WTC11 (cell line): ENCODE measurements at regions not wholly inside any gene's neighbourhood (a gene's known extent, or its start where the extent isn't known, plus 50 kb on each side); places are given as distances from the start of the nearest gene placed in this dataset.

ENCODE experiments used
- ATAC-seq: fragments of 200-7000 bp; cut with Tn5 transposase; 2 replicates; pipeline ENCODE4 v1.10.0; 2021; ENCODE audit warnings: mild to moderate bottlenecking, moderate library complexity
- CTCF ChIA-PET: fragments of 300-600 bp; sonication (Branson Sonifier 250); formaldehyde crosslinking; loops from one replicate; lab custom pipeline; 2021; ENCODE audit warnings: antibody characterized with exemption; lab: Charles Lee
- POLR2A ChIA-PET: fragments of 350-600 bp; sonication (Branson Sonifier 250); formaldehyde crosslinking; loops from one replicate; lab custom pipeline; 2021; ENCODE audit warnings: antibody characterized with exemption; lab: Charles Lee
- DNase-seq: peaks from one replicate; pipeline ENCODE4 v3.0.0; 2021; ENCODE audit warnings: low spot score
- H3K27ac Mint-ChIP-seq: 2 replicates; pipeline ENCODE4 v1.8.0; 2021; ENCODE audit warnings: mixed read lengths
- H3K27me3 Mint-ChIP-seq: 2 replicates; pipeline ENCODE4 v1.8.0; 2021; ENCODE audit warnings: low read depth, mild to moderate bottlenecking, moderate library complexity, mixed read lengths
- H3K36me3 Mint-ChIP-seq: 2 replicates; pipeline ENCODE4 v1.8.0; 2021; ENCODE audit warnings: mixed read lengths
- H3K4me1 Mint-ChIP-seq: 2 replicates; pipeline ENCODE4 v1.8.0; 2022; ENCODE audit warnings: mixed read lengths
- H3K4me3 Mint-ChIP-seq: 2 replicates; pipeline ENCODE4 v1.8.0; 2021; ENCODE audit warnings: mild to moderate bottlenecking, moderate library complexity, mixed read lengths
- H3K9me3 Mint-ChIP-seq: 2 replicates; pipeline ENCODE4 v1.8.0; 2021; ENCODE audit warnings: mixed read lengths
- ARID4B ChIP-seq: sonication (generic); formaldehyde crosslinking; IDR thresholded peaks from 2 replicates; pipeline ENCODE4 v1.8.0; 2023; ENCODE audit warnings: missing genetic modification reagents, mild to moderate bottlenecking, borderline replicate concordance
- ATF3 ChIP-seq: sonication (generic); formaldehyde crosslinking; conservative IDR thresholded peaks from 2 replicates; pipeline ENCODE4 v1.8.1; 2022; ENCODE audit warnings: mild to moderate bottlenecking, missing genetic modification reagents
- ELF4 ChIP-seq: sonication (generic); formaldehyde crosslinking; IDR thresholded peaks from 2 replicates; pipeline ENCODE4 v1.8.1; 2022; ENCODE audit warnings: low read depth, mild to moderate bottlenecking, moderate library complexity, missing genetic modification reagents
- ESRRA ChIP-seq: sonication (generic); formaldehyde crosslinking; IDR thresholded peaks from 2 replicates; pipeline ENCODE4 v1.8.1; 2022; ENCODE audit warnings: mild to moderate bottlenecking, missing genetic modification reagents, borderline replicate concordance
- FOXJ3 ChIP-seq: sonication (generic); formaldehyde crosslinking; IDR thresholded peaks from 2 replicates; pipeline ENCODE4 v1.9.0; 2021; ENCODE audit warnings: missing genetic modification reagents, mild to moderate bottlenecking, borderline replicate concordance
- FOXP1 ChIP-seq: sonication (generic); formaldehyde crosslinking; IDR thresholded peaks from 2 replicates; pipeline ENCODE4 v1.8.0; 2022; ENCODE audit warnings: missing genetic modification reagents, mild to moderate bottlenecking, moderate library complexity, borderline replicate concordance
- NFATC4 ChIP-seq: fragments of 250-450 bp; sonication (Bioruptor Pico); IDR thresholded peaks from 2 replicates; pipeline ENCODE4 v1.9.0; 2021; ENCODE audit warnings: mild to moderate bottlenecking
- NFYB ChIP-seq: sonication (generic); formaldehyde crosslinking; conservative IDR thresholded peaks from 2 replicates; pipeline ENCODE4 v1.8.0; 2022; ENCODE audit warnings: low read depth, missing genetic modification reagents
- NR3C1 ChIP-seq: sonication (generic); formaldehyde crosslinking; conservative IDR thresholded peaks from 2 replicates; pipeline ENCODE4 v1.8.1; 2023; ENCODE audit warnings: low read depth, mild to moderate bottlenecking, missing genetic modification reagents
- PREB ChIP-seq: sonication (generic); formaldehyde crosslinking; IDR thresholded peaks from 2 replicates; pipeline ENCODE4 v1.8.1; 2022; ENCODE audit warnings: mild to moderate bottlenecking, missing genetic modification reagents, moderate library complexity, borderline replicate concordance
- SOX15 ChIP-seq: fragments of 250-450 bp; sonication (Bioruptor Pico); IDR thresholded peaks from 2 replicates; pipeline ENCODE4 v1.9.0; 2021; ENCODE audit warnings: mild to moderate bottlenecking
- SP1 ChIP-seq: sonication (generic); formaldehyde crosslinking; conservative IDR thresholded peaks from 2 replicates; pipeline ENCODE4 v1.8.1; 2022; ENCODE audit warnings: missing genetic modification reagents
- TEAD1 ChIP-seq: sonication (generic); formaldehyde crosslinking; IDR thresholded peaks from 2 replicates; pipeline ENCODE4 v1.8.0; 2022; ENCODE audit warnings: mild to moderate bottlenecking, missing genetic modification reagents
- ZNF121 ChIP-seq: sonication (generic); formaldehyde crosslinking; IDR thresholded peaks from 2 replicates; pipeline ENCODE4 v1.8.0; 2023; ENCODE audit warnings: missing genetic modification reagents
- ZNF263 ChIP-seq: sonication (generic); formaldehyde crosslinking; IDR thresholded peaks from 2 replicates; pipeline ENCODE4 v1.8.1; 2022; ENCODE audit warnings: low read depth, mild to moderate bottlenecking, moderate library complexity, missing genetic modification reagents
- ZNF281 ChIP-seq: sonication (generic); formaldehyde crosslinking; IDR thresholded peaks from 2 replicates; pipeline ENCODE4 v1.8.0; 2023; ENCODE audit warnings: mild to moderate bottlenecking, missing genetic modification reagents
- ZNF416 ChIP-seq: fragments of 250-450 bp; sonication (Bioruptor Pico); IDR thresholded peaks from 2 replicates; pipeline ENCODE4 v1.9.0; 2021; ENCODE audit warnings: mild to moderate bottlenecking, inconsistent platforms
- ZNF671 ChIP-seq: fragments of 250-450 bp; sonication (Bioruptor Pico); IDR thresholded peaks from 2 replicates; pipeline ENCODE4 v1.8.0; 2021; ENCODE audit warnings: mild to moderate bottlenecking
- TF ChIP-seq, protein P1 (sequence below): sonication (generic); formaldehyde crosslinking; IDR thresholded peaks from 2 replicates; pipeline ENCODE4 v1.8.1; 2022; ENCODE audit warnings: mild to moderate bottlenecking, moderate library complexity, missing genetic modification reagents
- TF ChIP-seq, protein P2 (sequence below): sonication (generic); formaldehyde crosslinking; IDR thresholded peaks from 2 replicates; pipeline ENCODE4 v1.8.0; 2022; ENCODE audit warnings: mild to moderate bottlenecking, missing genetic modification reagents
- TF ChIP-seq, protein P3 (sequence below): fragments of 250-450 bp; sonication (Bioruptor Pico); IDR thresholded peaks from 2 replicates; pipeline ENCODE4 v2.1.2; 2022; ENCODE audit warnings: mild to moderate bottlenecking, moderate library complexity

DNA sequence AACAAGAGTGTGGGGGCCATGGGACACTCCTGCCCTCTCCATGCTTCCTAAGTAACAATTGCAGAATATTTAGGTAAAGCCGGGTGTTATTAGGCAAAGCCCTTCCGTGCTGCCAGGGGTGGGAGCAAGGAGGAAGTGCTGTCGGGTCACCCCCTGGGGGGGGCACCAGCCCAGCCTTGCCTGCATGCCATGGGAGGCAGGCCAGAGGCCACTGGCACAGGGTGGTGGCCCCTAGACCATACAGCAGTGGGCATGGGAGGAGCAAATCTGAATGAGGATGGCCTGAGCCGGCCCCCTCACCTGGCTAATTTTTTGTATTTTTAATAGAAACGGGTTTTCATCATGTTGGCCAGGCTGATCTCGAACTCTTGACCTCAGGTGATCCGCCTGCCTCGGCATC, 355.7 kb upstream of the CDH8 start (continued):
- TF ChIP-seq TEAD1 (no peak), ESRRA (CRISPR knock-in tag) (no peak), ZNF416 (CRISPR knock-in tag) (no peak)

- DNase-seq (no peak), ATAC-seq (no peak)
- CTCF ChIA-PET: no interaction called here
- Mint-ChIP-seq H3K36me3 (no peaks in the 10 kb centered on the region), H3K4me1 (no peaks in the 10 kb centered on the region), H3K9me3 (no peaks in the 10 kb centered on the region), H3K4me3 (no peak overlapping the region), H3K27me3 (no peaks in the 10 kb centered on the region), H3K27ac (no peak overlapping the region)
- POLR2A ChIA-PET: no interaction called here
- TF ChIP-seq ESRRA (CRISPR knock-in tag): no peak
- TF ChIP-seq, protein P1, sequence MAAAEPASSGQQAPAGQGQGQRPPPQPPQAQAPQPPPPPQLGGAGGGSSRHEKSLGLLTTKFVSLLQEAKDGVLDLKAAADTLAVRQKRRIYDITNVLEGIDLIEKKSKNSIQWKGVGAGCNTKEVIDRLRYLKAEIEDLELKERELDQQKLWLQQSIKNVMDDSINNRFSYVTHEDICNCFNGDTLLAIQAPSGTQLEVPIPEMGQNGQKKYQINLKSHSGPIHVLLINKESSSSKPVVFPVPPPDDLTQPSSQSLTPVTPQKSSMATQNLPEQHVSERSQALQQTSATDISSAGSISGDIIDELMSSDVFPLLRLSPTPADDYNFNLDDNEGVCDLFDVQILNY (CRISPR knock-in tag): no peak
- no peak for TF ChIP-seq FOXP1 (CRISPR knock-in tag)
- no peak for TF ChIP-seq ZNF263 (CRISPR knock-in tag)
- no peak for TF ChIP-seq ZNF281 (CRISPR knock-in tag)
- no peak for TF ChIP-seq ZNF121
- no peak for TF ChIP-seq NR3C1 (CRISPR knock-in tag)
- TF ChIP-seq PREB (CRISPR knock-in tag): no peak
- no peak for TF ChIP-seq ATF3 (CRISPR knock-in tag)
- TF ChIP-seq NFYB (CRISPR knock-in tag): no peak
- TF ChIP-seq SOX15 (CRISPR knock-in tag): no peak
- no peak for TF ChIP-seq NFATC4 (CRISPR knock-in tag)
- TF ChIP-seq, protein P2, sequence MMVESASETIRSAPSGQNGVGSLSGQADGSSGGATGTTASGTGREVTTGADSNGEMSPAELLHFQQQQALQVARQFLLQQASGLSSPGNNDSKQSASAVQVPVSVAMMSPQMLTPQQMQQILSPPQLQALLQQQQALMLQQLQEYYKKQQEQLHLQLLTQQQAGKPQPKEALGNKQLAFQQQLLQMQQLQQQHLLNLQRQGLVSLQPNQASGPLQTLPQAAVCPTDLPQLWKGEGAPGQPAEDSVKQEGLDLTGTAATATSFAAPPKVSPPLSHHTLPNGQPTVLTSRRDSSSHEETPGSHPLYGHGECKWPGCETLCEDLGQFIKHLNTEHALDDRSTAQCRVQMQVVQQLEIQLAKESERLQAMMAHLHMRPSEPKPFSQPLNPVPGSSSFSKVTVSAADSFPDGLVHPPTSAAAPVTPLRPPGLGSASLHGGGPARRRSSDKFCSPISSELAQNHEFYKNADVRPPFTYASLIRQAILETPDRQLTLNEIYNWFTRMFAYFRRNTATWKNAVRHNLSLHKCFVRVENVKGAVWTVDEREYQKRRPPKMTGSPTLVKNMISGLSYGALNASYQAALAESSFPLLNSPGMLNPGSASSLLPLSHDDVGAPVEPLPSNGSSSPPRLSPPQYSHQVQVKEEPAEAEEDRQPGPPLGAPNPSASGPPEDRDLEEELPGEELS (CRISPR knock-in tag): no peak
Observed at GRCh38 chr16:62391134-62391533, 354.9 kb upstream of the CDH8 start.

- Mint-ChIP-seq H3K9me3 (no peaks in the 10 kb centered on the region), H3K27ac (no peak overlapping the region), H3K27me3 (no peaks in the 10 kb centered on the region), H3K36me3 (no peaks in the 10 kb centered on the region), H3K4me1 (no peaks in the 10 kb centered on the region), H3K4me3 (no peak overlapping the region)
- DNase-seq (no peak), ATAC-seq (no peak)
- ChIA-PET POLR2A (no interaction called here), CTCF (no interaction called here)
- no peak for TF ChIP-seq ARID4B (CRISPR knock-in tag)
- TF ChIP-seq SP1: no peak
- TF ChIP-seq ELF4 (CRISPR knock-in tag): no peak
- TF ChIP-seq FOXJ3 (CRISPR knock-in tag): no peak
- TF ChIP-seq, protein P3, sequence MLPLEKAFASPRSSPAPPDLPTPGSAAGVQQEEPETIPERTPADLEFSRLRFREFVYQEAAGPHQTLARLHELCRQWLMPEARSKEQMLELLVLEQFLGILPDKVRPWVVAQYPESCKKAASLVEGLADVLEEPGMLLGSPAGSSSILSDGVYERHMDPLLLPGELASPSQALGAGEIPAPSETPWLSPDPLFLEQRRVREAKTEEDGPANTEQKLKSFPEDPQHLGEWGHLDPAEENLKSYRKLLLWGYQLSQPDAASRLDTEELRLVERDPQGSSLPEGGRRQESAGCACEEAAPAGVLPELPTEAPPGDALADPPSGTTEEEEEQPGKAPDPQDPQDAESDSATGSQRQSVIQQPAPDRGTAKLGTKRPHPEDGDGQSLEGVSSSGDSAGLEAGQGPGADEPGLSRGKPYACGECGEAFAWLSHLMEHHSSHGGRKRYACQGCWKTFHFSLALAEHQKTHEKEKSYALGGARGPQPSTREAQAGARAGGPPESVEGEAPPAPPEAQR (CRISPR knock-in tag): no peak
- no peak for TF ChIP-seq ZNF671 (CRISPR knock-in tag)
Observed at GRCh38 chr16:62390214-62390613, 354.0 kb upstream of the CDH8 start.
